H9 (cell line): ENCODE measurements at regions not wholly inside any gene's neighbourhood (a gene's known extent, or its start where the extent isn't known, plus 50 kb on each side); places are given as distances from the start of the nearest gene placed in this dataset.

Experiments
- DNase-seq: peaks from one replicate; pipeline ENCODE4 v3.0.0-alpha.2; 2017
- H2AFZ ChIP-seq: one replicate; pipeline ENCODE4 v1.6.1; 2013; ENCODE audit warnings: mild to moderate bottlenecking, low read length, control low read depth, moderate library complexity
- H2AK5ac ChIP-seq: 2 replicates; pipeline ENCODE4 v1.6.1; 2013; ENCODE audit warnings: low read length, control low read depth, mixed read lengths; ENCODE audit not compliant: insufficient read length
- H2BK120ac ChIP-seq: one replicate; pipeline ENCODE4 v1.6.1; 2013; ENCODE audit warnings: low read depth, mild to moderate bottlenecking, low read length, control low read depth, inconsistent platforms; ENCODE audit not compliant: poor library complexity, severe bottlenecking
- H2BK12ac ChIP-seq: 2 replicates; pipeline ENCODE4 v1.6.1; 2013; ENCODE audit warnings: low read length, control low read depth, mixed read lengths, low read depth; ENCODE audit not compliant: insufficient read length
- H2BK15ac ChIP-seq: 2 replicates; pipeline ENCODE4 v1.6.1; 2013; ENCODE audit warnings: low read depth, low read length, control low read depth
- H2BK20ac ChIP-seq: one replicate; pipeline ENCODE4 v1.6.1; 2013; ENCODE audit warnings: low read depth, mild to moderate bottlenecking, low read length, control low read depth, inconsistent platforms; ENCODE audit not compliant: poor library complexity, severe bottlenecking
- H2BK5ac ChIP-seq: 2 replicates; pipeline ENCODE4 v1.6.1; 2013; ENCODE audit warnings: low read length, control low read depth, mixed read lengths; ENCODE audit not compliant: insufficient read length
- H3K14ac ChIP-seq: 2 replicates; pipeline ENCODE4 v1.6.1; 2013; ENCODE audit warnings: low read length, control low read depth; ENCODE audit not compliant: insufficient read depth
- H3K18ac ChIP-seq: 2 replicates; pipeline ENCODE4 v1.6.1; 2013; ENCODE audit warnings: low read depth, mild to moderate bottlenecking, mixed read lengths, low read length, control low read depth; ENCODE audit not compliant: insufficient read length
- H3K23ac ChIP-seq: 2 replicates; pipeline ENCODE4 v1.6.1; 2013; ENCODE audit warnings: low read length, control low read depth, mixed read lengths, low read depth; ENCODE audit not compliant: insufficient read length
- H3K23me2 ChIP-seq: 2 replicates; pipeline ENCODE4 v1.6.1; 2013; ENCODE audit warnings: low read depth, mild to moderate bottlenecking, mixed read lengths, low read length, control low read depth; ENCODE audit not compliant: insufficient read length, poor library complexity, severe bottlenecking
- H3K27ac ChIP-seq: 2 replicates; pipeline ENCODE4 v1.5.1; 2013; ENCODE audit warnings: low read length, control low read depth, mixed read lengths, low read depth; ENCODE audit not compliant: insufficient read length
- H3K27me3 ChIP-seq: 2 replicates; pipeline ENCODE4 v1.6.1; 2013; ENCODE audit warnings: low read length, control low read depth, inconsistent platforms; ENCODE audit not compliant: insufficient read depth
- H3K4ac ChIP-seq: 2 replicates; pipeline ENCODE4 v1.6.1; 2013; ENCODE audit warnings: low read depth, mild to moderate bottlenecking, control low read depth, inconsistent platforms, low read length, moderate library complexity
- H3K4me1 ChIP-seq: 2 replicates; pipeline ENCODE4 v1.6.1; 2013; ENCODE audit warnings: low read length, control low read depth, inconsistent platforms; ENCODE audit not compliant: insufficient read depth
- H3K4me2 ChIP-seq: 2 replicates; pipeline ENCODE4 v1.6.1; 2013; ENCODE audit warnings: low read length, control low read depth, mixed read lengths; ENCODE audit not compliant: insufficient read length, insufficient read depth
- H3K56ac ChIP-seq: 2 replicates; pipeline ENCODE4 v1.6.1; 2013; ENCODE audit warnings: low read depth, mild to moderate bottlenecking, mixed read lengths, low read length, control low read depth; ENCODE audit not compliant: insufficient read length
- H3K79me1 ChIP-seq: 2 replicates; pipeline ENCODE4 v1.6.1; 2013; ENCODE audit warnings: low read depth, mild to moderate bottlenecking, moderate library complexity, low read length, control low read depth, inconsistent platforms; ENCODE audit not compliant: insufficient read depth, poor library complexity, severe bottlenecking
- H3K79me2 ChIP-seq: 2 replicates; pipeline ENCODE4 v1.6.1; 2013; ENCODE audit warnings: low read length, control low read depth, inconsistent platforms; ENCODE audit not compliant: insufficient read depth
- H3K9ac ChIP-seq: 2 replicates; pipeline ENCODE4 v1.6.1; 2013; ENCODE audit warnings: low read length, control low read depth, mixed read lengths; ENCODE audit not compliant: insufficient read length; ENCODE audit errors: extremely low read depth
- H3K9me3 ChIP-seq: one replicate; pipeline ENCODE4 v1.6.1; 2013; ENCODE audit warnings: low read depth, low read length, inconsistent platforms; ENCODE audit not compliant: control insufficient read depth
- H3T11ph ChIP-seq: one replicate; pipeline ENCODE4 v1.6.1; 2013; ENCODE audit warnings: mild to moderate bottlenecking, low read length, control low read depth, inconsistent platforms
- H4K20me1 ChIP-seq: one replicate; pipeline ENCODE4 v1.6.1; 2013; ENCODE audit not compliant: control insufficient read depth, insufficient read length, insufficient read depth
- H4K5ac ChIP-seq: 2 replicates; pipeline ENCODE4 v1.6.1; 2013; ENCODE audit warnings: low read depth, mild to moderate bottlenecking, mixed read lengths, low read length, control low read depth; ENCODE audit not compliant: insufficient read length
- H4K8ac ChIP-seq: replicated peaks from 2 replicates; pipeline ENCODE4 v1.6.1; 2013; ENCODE audit warnings: low read length, control low read depth, mixed read lengths, low read depth; ENCODE audit not compliant: insufficient read length
- H4K91ac ChIP-seq: 2 replicates; pipeline ENCODE4 v1.6.1; 2013; ENCODE audit warnings: low read depth, mild to moderate bottlenecking, moderate library complexity, mixed read lengths, low read length, control low read depth; ENCODE audit not compliant: insufficient read length
- H3K27ac Mint-ChIP-seq, 3 experiments: 2 replicates in 2 of 3; 3 replicates in 1 of 3; pipeline ENCODE4 v1.8.0; 2020 to 2021; ENCODE audit warnings: mixed read lengths in 3 of 3, mild to moderate bottlenecking in 1 of 3, moderate library complexity in 1 of 3
- H3K27me3 Mint-ChIP-seq: 2 replicates; pipeline ENCODE4 v1.8.0; 2021; ENCODE audit warnings: low read depth, mild to moderate bottlenecking, moderate library complexity, mixed read lengths
- H3K36me3 Mint-ChIP-seq, 3 experiments: 2 replicates in 2 of 3; 3 replicates in 1 of 3; pipeline ENCODE4 v1.8.0; 2020 to 2021; ENCODE audit warnings: low read depth in 3 of 3, mixed read lengths in 3 of 3; ENCODE audit not compliant: insufficient read depth in 1 of 3
- H3K4me1 Mint-ChIP-seq, 2 experiments: 2 replicates each; pipeline ENCODE4 v1.8.0; 2020; ENCODE audit warnings: mixed read lengths in 2 of 2
- H3K4me3 Mint-ChIP-seq, 2 experiments: 2 replicates in 1 of 2; 3 replicates in 1 of 2; pipeline ENCODE4 v1.8.0; 2020 to 2021; ENCODE audit warnings: mild to moderate bottlenecking in 2 of 2, mixed read lengths in 2 of 2, moderate library complexity in 1 of 2
- H3K9me3 Mint-ChIP-seq, 2 experiments: 2 replicates in 1 of 2; 3 replicates in 1 of 2; pipeline ENCODE4 v1.8.0; 2020; ENCODE audit warnings: mild to moderate bottlenecking in 2 of 2, mixed read lengths in 2 of 2, moderate library complexity in 1 of 2
- WGBS: extraction: QIAGEN DNeasy Blood & Tissue Kit; methylation state at CpG from one replicate; pipeline ENCODE4 v1.1.7; 2013; ENCODE audit warnings: missing lambda C conversion rate, low lambda C conversion rate, mixed read lengths; ENCODE audit not compliant: insufficient read length; ENCODE audit errors: extremely low coverage; 5-methylcytosine and 5-hydroxymethylcytosine counted together
- TF ChIP-seq, protein P1 (sequence below): fragments of 200-600 bp; sonication (generic); conservative IDR thresholded peaks from 3 replicates; pipeline ENCODE4 v1.8.0; 2021; ENCODE audit warnings: antibody characterized with exemption, mild to moderate bottlenecking

DNA sequence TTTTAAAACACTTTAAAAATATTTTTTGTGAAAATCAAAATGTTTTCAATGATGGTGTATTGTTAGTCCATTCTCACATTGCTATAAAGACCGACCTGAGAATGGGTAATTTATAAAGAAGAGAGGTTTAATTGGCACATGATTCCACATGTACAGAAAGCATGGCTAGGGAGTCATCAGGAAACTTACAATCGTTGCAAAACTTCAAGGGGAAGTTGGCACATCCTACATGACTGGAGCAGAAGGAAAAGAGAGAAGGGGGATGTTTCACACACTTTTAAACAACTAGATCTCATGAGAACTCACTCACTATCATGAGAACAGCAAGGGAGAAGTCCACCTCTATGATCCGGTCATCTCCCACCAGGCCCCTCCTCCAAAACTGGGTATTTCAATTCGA is 110.7 kb downstream of the TMEM47 start:
- no peak overlapping the region for H3T11ph ChIP-seq
- no peak overlapping the region for H4K8ac ChIP-seq
- DNase-seq: no peak
- no peak overlapping the region for H2AFZ ChIP-seq
- no peak overlapping the region for H3K56ac ChIP-seq
- H4K20me1 ChIP-seq: no peaks in the 10 kb centered on the region
- H3K4me3 Mint-ChIP-seq: no peak overlapping the region
- no peak overlapping the region for H2BK15ac ChIP-seq
- H3K23me2 ChIP-seq: no peaks in the 10 kb centered on the region
- peaks cover 1% of the 10 kb centered on the region; the same call in 1 of the 2 replicates for H3K4me1 ChIP-seq
- no peak overlapping the region for H3K4ac ChIP-seq
- no peak overlapping the region for H3K9ac ChIP-seq
- peaks cover 5% of the 10 kb centered on the region for H3K27me3 Mint-ChIP-seq
- no peak overlapping the region for H2BK5ac ChIP-seq
- no peak overlapping the region for H3K18ac ChIP-seq
- H3K27me3 ChIP-seq: no peaks in the 10 kb centered on the region
- TF ChIP-seq, protein P1, sequence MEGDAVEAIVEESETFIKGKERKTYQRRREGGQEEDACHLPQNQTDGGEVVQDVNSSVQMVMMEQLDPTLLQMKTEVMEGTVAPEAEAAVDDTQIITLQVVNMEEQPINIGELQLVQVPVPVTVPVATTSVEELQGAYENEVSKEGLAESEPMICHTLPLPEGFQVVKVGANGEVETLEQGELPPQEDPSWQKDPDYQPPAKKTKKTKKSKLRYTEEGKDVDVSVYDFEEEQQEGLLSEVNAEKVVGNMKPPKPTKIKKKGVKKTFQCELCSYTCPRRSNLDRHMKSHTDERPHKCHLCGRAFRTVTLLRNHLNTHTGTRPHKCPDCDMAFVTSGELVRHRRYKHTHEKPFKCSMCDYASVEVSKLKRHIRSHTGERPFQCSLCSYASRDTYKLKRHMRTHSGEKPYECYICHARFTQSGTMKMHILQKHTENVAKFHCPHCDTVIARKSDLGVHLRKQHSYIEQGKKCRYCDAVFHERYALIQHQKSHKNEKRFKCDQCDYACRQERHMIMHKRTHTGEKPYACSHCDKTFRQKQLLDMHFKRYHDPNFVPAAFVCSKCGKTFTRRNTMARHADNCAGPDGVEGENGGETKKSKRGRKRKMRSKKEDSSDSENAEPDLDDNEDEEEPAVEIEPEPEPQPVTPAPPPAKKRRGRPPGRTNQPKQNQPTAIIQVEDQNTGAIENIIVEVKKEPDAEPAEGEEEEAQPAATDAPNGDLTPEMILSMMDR: no peak
- no CpG with 5 or more reads among the region's 4 CpGs for WGBS
- no peak overlapping the region for H4K5ac ChIP-seq
- H3K79me1 ChIP-seq: no peaks in the 10 kb centered on the region
- no peaks in the 10 kb centered on the region for H3K79me2 ChIP-seq
- no peak overlapping the region for H3K27ac Mint-ChIP-seq
- H2BK120ac ChIP-seq: no peak overlapping the region
- no peak overlapping the region for H4K91ac ChIP-seq
- H3K4me2 ChIP-seq: no peak overlapping the region
- H3K14ac ChIP-seq: no peak overlapping the region
- H2BK12ac ChIP-seq: no peak overlapping the region
- H2AK5ac ChIP-seq: no peak overlapping the region
- H3K4me1 Mint-ChIP-seq: peaks cover 15 to 16% of the 10 kb centered on the region in 2 experiments
- H2BK20ac ChIP-seq: no peak overlapping the region
- H3K36me3 Mint-ChIP-seq: peaks cover 0 to 9% (median 4%) of the 10 kb centered on the region in 3 experiments; a peak in 3 of 7 replicates
- H3K27ac ChIP-seq: no peak overlapping the region
- H3K23ac ChIP-seq: no peak overlapping the region
- no peaks in the 10 kb centered on the region for H3K9me3 ChIP-seq
- H3K9me3 Mint-ChIP-seq: peaks cover 3 to 57% of the 10 kb centered on the region in 2 experiments; a peak in 4 of 5 replicates
